Loucy (cell line): ENCODE measurements at regions not wholly inside any gene's neighbourhood (a gene's known extent, or its start where the extent isn't known, plus 50 kb on each side); places are given as distances from the start of the nearest gene placed in this dataset.

Source experiments
- H2AFZ ChIP-seq: fragments of 200-600 bp; sonication (generic); 2 replicates; pipeline ENCODE4 v1.6.0; 2016; ENCODE audit warnings: antibody characterized with exemption, mild to moderate bottlenecking, low read length, moderate library complexity
- H3F3A ChIP-seq: fragments of 200-600 bp; 2 replicates; pipeline ENCODE4 v1.6.0; 2016; ENCODE audit warnings: antibody characterized with exemption, low read depth, mild to moderate bottlenecking
- H3K27me3 ChIP-seq: fragments of 200-600 bp; sonication (generic); 2 replicates; pipeline ENCODE4 v1.6.1; 2014; ENCODE audit warnings: low read length, mild to moderate bottlenecking; ENCODE audit not compliant: insufficient read depth, poor library complexity, severe bottlenecking
- H3K36me3 ChIP-seq: fragments of 200-600 bp; sonication (generic); 2 replicates; pipeline ENCODE4 v1.6.1; 2016; ENCODE audit warnings: low read length; ENCODE audit not compliant: insufficient read depth
- H3K4me1 ChIP-seq: fragments of 200-600 bp; sonication (generic); 2 replicates; pipeline ENCODE4 v1.5.1; 2014; ENCODE audit warnings: low read length, mild to moderate bottlenecking; ENCODE audit not compliant: insufficient read depth, poor library complexity, severe bottlenecking
- H3K4me2 ChIP-seq: fragments of 200-600 bp; sonication (generic); 2 replicates; pipeline ENCODE4 v1.6.0; 2014; ENCODE audit warnings: antibody characterized with exemption, low read length, low read depth, mild to moderate bottlenecking; ENCODE audit not compliant: poor library complexity, severe bottlenecking
- H3K4me3 ChIP-seq: fragments of 200-600 bp; sonication (generic); 2 replicates; pipeline ENCODE4 v1.5.1; 2014; ENCODE audit warnings: low read length, mild to moderate bottlenecking, mixed read lengths; ENCODE audit not compliant: poor library complexity, severe bottlenecking
- H3K79me2 ChIP-seq: fragments of 200-600 bp; sonication (generic); 2 replicates; pipeline ENCODE4 v1.6.1; 2014; ENCODE audit warnings: low read length; ENCODE audit not compliant: insufficient read depth
- H3K9ac ChIP-seq: fragments of 200-600 bp; sonication (generic); 2 replicates; pipeline ENCODE4 v1.6.0; 2014; ENCODE audit warnings: mild to moderate bottlenecking, low read depth, low read length, moderate library complexity; ENCODE audit not compliant: poor library complexity, severe bottlenecking
- H3K9me2 ChIP-seq: fragments of 200-600 bp; sonication (generic); replicated peaks from 2 replicates; pipeline ENCODE4 v1.6.1; 2016; ENCODE audit warnings: low read depth, low read length, mixed read lengths
- H3K9me3 ChIP-seq: fragments of 200-600 bp; sonication (generic); 2 replicates; pipeline ENCODE4 v1.6.1; 2014; ENCODE audit warnings: mild to moderate bottlenecking, antibody characterized with exemption, low read length, low read depth; ENCODE audit not compliant: insufficient read depth
- H4K20me1 ChIP-seq: fragments of 200-600 bp; sonication (generic); 2 replicates; pipeline ENCODE4 v1.6.0; 2014; ENCODE audit warnings: antibody characterized with exemption, low read length, mild to moderate bottlenecking; ENCODE audit not compliant: insufficient read depth, poor library complexity, severe bottlenecking
- CTCF ChIP-seq: fragments of 200-600 bp; sonication (generic); conservative IDR thresholded peaks from 2 replicates; pipeline ENCODE4 v1.5.1; 2014; ENCODE audit warnings: mild to moderate bottlenecking, antibody characterized with exemption, low read length
- EZH2phosphoT487 ChIP-seq: fragments of 200-600 bp; IDR thresholded peaks from 2 replicates; pipeline ENCODE4 v1.6.1; 2018; ENCODE audit warnings: antibody characterized with exemption, mild to moderate bottlenecking, moderate library complexity, borderline replicate concordance

GRCh38 chr14:82328442-82328841 lies 794.8 kb upstream of the SEL1L start:
- Histone ChIP-seq H3K27me3 (no peaks in the 10 kb centered on the region), H3K4me1 (no peaks in the 10 kb centered on the region), H4K20me1 (no peaks in the 10 kb centered on the region), H3K4me2 (no peak overlapping the region), H3F3A (no peaks in the 10 kb centered on the region), H3K9me2 (no peaks in the 10 kb centered on the region), H3K79me2 (no peaks in the 10 kb centered on the region), H2AFZ (no peak overlapping the region), H3K4me3 (no peak overlapping the region), H3K36me3 (no peaks in the 10 kb centered on the region), H3K9ac (no peak overlapping the region), H3K9me3 (no peaks in the 10 kb centered on the region; the same call in 1 of the 2 replicates)
- no peak for TF ChIP-seq CTCF
- no peak for TF ChIP-seq EZH2phosphoT487

- Histone ChIP-seq H4K20me1 (no peaks in the 10 kb centered on the region), H3K9ac (no peak overlapping the region), H3K36me3 (no peaks in the 10 kb centered on the region), H3K4me2 (no peak overlapping the region), H3K4me3 (no peak overlapping the region), H3K79me2 (no peaks in the 10 kb centered on the region), H3F3A (no peaks in the 10 kb centered on the region), H2AFZ (no peak overlapping the region), H3K9me2 (0 out of 2 replicates have a peak, but pooled peaks cover 6% of the 10 kb centered on the region), H3K4me1 (no peaks in the 10 kb centered on the region), H3K27me3 (no peaks in the 10 kb centered on the region), H3K9me3 (no peaks in the 10 kb centered on the region)
- no peak for TF ChIP-seq EZH2phosphoT487
- TF ChIP-seq CTCF: no peak
These were observed 807.7 kb upstream of the SEL1L start for GRCh38 chr14:82341261-82341810.

- Histone ChIP-seq H3K36me3 (no peaks in the 10 kb centered on the region), H3F3A (no peaks in the 10 kb centered on the region), H3K4me3 (no peak overlapping the region), H3K79me2 (no peaks in the 10 kb centered on the region), H4K20me1 (no peaks in the 10 kb centered on the region), H3K9me2 (0 out of 2 replicates have a peak, but pooled peaks cover 6% of the 10 kb centered on the region), H3K27me3 (no peaks in the 10 kb centered on the region), H3K4me1 (no peaks in the 10 kb centered on the region), H2AFZ (no peak overlapping the region), H3K9me3 (no peaks in the 10 kb centered on the region), H3K9ac (no peak overlapping the region), H3K4me2 (no peak overlapping the region)
- TF ChIP-seq EZH2phosphoT487: no peak
These were observed 808.9 kb upstream of the SEL1L start for GRCh38 chr14:82342596-82342995.

GRCh38 chr14:82345184-82345583 lies 811.5 kb upstream of the SEL1L start:
- no peaks in the 10 kb centered on the region for H3K27me3 ChIP-seq
- no peaks in the 10 kb centered on the region for H3F3A ChIP-seq
- no peaks in the 10 kb centered on the region for H3K36me3 ChIP-seq
- no peak for TF ChIP-seq CTCF
- no peak for TF ChIP-seq EZH2phosphoT487
- no peak overlapping the region for H3K4me3 ChIP-seq
- 0 out of 2 replicates have a peak, but pooled peaks cover 6% of the 10 kb centered on the region for H3K9me2 ChIP-seq
- no peaks in the 10 kb centered on the region for H3K9me3 ChIP-seq
- no peak overlapping the region for H3K4me2 ChIP-seq
- no peak overlapping the region for H2AFZ ChIP-seq
- no peak overlapping the region for H3K9ac ChIP-seq
- no peaks in the 10 kb centered on the region for H3K79me2 ChIP-seq
- no peaks in the 10 kb centered on the region for H3K4me1 ChIP-seq
- no peaks in the 10 kb centered on the region for H4K20me1 ChIP-seq
